ENCODE measurements at regions not wholly inside any gene's neighbourhood (a gene's known extent, or its start where the extent isn't known, plus 50 kb on each side); places are given as distances from the start of the nearest gene placed in this dataset.

DNA sequence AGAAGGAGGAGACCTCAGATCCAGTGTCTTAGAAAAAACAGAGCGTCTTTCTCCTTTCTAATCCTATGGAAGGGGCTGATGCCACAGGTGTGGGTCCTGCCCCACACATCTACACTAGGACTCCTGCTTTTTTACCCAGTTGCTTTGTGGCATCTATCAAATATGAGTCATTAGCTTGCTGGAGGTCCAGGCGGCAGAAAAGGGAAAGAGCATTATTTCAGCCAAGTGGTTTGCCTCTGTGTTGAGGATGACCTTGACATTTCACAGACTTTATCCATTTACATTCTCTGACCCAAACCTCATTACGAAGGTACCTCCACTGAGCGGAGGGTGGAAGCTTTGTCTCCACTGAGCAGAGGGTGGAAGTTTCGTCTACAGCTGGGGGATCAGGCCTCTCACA is 308.4 kb upstream of the KLF6 start:
- in situ Hi-C loops (cut with HindIII; ENCODE audit: low pct_unique_long_range_greater_than_20kb, low sequenced_read_pairs): no loop called here
- no peak for DNase-seq (ENCODE audit: low read depth in 1 of 2, low spot score in 1 of 2)
- no peak for TF ChIP-seq JUND (IDR thresholded peaks at IDR 0.05; ENCODE audit: low read depth)

DNA sequence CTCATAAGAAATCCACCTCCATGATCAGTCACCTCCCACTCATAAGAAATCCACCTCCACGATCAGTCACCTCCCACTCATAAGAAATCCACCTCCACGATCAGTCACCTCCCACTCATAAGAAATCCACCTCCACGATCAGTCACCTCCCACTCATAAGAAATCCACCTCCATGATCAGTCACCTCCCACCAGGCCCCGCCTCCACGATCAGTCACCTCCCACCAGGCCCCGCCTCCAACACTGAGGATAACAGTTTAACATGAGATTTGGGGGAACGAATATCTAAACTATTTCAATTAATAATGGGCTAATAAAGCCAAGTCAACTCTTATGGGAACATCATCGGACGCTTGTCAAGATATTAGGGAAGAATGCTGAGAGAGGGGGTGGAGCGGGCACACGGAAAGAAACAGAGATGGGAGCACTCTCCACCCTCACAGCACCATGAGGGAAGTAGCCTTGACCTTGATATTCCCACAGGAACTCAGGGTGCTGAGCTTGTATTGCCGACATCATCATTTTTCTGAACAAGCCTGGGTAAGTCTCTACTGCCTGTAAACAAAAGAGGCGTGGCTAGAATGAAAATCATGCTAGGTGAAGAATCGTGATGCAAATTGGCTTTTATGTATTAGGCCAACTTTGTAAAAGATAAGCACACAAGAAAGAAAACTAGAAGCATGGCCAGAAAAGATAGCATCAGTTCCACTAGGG is 303.5 kb upstream of the KLF6 start:
- TF ChIP-seq JUND (IDR thresholded peaks at IDR 0.05; ENCODE audit: low read depth): no peak
- in situ Hi-C loops (cut with HindIII; ENCODE audit: low pct_unique_long_range_greater_than_20kb, low sequenced_read_pairs): no loop called here
- no peak for DNase-seq (ENCODE audit: low read depth in 1 of 2, low spot score in 1 of 2)

DNA sequence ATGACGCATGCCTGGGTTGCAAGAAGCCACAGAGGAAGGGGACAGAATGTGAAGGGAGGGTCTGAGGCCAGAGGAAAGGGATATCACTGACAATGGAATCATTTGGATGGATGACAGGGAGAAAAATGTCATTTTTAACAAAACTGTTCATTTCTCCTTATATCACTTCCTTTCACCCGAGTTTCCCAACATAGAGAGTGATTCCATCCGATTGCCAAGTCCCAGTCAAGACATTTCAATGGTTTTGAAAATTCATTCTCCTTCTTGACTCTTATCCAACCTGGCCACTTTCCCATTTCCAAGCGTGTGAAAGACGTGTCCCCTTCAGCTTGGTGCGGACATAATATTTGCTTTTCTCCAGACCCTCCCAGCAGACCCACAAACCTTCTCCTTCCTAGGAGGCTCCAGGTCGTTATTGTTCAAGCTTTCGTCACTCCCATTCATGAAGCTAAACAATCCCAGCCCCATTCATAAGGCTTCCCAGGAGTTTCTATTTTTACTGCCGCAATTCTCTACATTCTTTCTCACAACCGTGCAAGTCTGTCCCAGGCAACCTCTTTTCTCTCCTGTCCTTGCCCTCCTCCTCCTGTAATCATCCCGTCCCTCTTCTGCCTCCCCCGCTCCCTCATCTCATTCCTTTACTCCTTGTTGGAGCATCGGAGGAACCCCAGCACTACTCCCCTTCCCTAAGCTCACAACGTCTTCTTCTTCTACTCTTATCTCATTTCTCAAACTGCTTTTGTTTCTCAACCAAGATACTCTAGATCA is 301.3 kb upstream of the KLF6 start:
- TF ChIP-seq JUND (IDR thresholded peaks at IDR 0.05; ENCODE audit: low read depth): no peak
- no peak for DNase-seq (ENCODE audit: low read depth in 1 of 2, low spot score in 1 of 2)
- in situ Hi-C loops (cut with HindIII; ENCODE audit: low pct_unique_long_range_greater_than_20kb, low sequenced_read_pairs): no loop called here

DNA sequence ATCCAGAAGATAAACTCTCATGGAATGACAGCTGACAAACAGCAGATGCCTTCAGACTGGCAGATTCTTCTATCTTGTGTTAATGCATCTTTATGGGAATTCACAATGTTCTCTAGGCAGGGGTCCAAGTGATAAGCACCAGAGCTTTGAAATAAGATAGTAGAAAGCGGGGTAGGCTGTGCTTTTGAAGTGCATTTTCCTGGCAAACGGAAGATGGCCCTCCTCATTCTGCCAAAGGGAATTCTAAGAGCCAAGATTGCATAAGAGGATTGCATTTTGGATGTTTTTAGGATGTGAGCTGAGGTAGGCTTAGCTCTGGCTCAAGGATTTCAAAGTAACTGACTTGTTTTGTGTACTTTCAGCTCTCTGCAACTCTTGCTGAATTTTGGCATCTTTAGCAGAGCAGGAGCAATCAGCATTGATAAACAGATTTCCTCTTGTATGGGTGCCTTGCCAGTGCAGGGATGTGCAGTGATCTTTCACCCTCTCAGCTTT is 298.5 kb upstream of the KLF6 start:
- in situ Hi-C loops (cut with HindIII; ENCODE audit: low pct_unique_long_range_greater_than_20kb, low sequenced_read_pairs): no loop called here
- DNase-seq (ENCODE audit: low read depth in 1 of 2, low spot score in 1 of 2): no peak
- TF ChIP-seq JUND (IDR thresholded peaks at IDR 0.05; ENCODE audit: low read depth): no peak

DNA sequence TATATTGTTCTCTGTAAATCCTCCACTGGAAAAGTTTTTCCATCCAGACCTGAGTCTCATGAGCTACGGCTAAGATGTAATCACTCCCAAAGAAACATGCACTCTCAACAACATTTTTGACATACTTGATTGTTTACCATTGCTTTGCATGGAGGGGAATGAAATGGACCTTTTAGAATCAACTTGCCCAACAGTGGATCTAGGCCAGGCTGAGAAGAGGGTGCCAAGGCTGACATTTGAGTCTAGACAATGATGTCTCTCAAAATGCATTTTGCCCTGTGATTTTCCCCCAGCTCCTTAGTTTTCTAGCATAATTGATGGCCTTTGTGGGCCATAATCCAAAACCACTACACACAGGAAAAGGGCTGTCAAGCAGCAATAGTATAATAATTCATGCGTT is 297.9 kb upstream of the KLF6 start:
- DNase-seq (ENCODE audit: low read depth in 1 of 2, low spot score in 1 of 2): no peak

DNA sequence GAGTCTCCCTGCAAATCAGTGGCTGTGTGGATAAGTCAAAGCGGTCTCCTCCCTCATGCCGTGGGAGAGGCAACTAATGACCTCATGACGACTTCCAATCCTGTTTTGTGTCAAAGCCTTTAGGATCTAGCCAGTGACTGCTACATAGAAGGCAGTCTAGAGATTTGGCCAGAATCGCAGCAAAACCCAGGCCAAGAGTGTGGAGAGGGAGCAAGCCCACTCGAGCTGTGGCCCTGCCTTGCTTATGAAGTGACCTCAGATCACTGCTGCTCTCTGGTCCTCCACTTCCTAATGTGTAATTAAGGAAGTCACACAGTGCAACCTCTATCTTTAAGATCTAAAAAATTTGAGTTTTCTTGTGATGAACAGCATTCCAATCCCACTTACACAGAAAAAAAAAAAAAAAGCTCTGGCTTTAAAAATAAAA is 296.7 kb upstream of the KLF6 start:
- in situ Hi-C loops (cut with HindIII; ENCODE audit: low pct_unique_long_range_greater_than_20kb, low sequenced_read_pairs): no loop called here
- no peak for DNase-seq (ENCODE audit: low read depth in 1 of 2, low spot score in 1 of 2)
- TF ChIP-seq JUND (IDR thresholded peaks at IDR 0.05; ENCODE audit: low read depth): no peak

More for the DNA sequence above, 297.9 kb upstream of the KLF6 start:
- no peak for TF ChIP-seq JUND (IDR thresholded peaks at IDR 0.05; ENCODE audit: low read depth)
- in situ Hi-C loops (cut with HindIII; ENCODE audit: low pct_unique_long_range_greater_than_20kb, low sequenced_read_pairs): no loop called here

DNA sequence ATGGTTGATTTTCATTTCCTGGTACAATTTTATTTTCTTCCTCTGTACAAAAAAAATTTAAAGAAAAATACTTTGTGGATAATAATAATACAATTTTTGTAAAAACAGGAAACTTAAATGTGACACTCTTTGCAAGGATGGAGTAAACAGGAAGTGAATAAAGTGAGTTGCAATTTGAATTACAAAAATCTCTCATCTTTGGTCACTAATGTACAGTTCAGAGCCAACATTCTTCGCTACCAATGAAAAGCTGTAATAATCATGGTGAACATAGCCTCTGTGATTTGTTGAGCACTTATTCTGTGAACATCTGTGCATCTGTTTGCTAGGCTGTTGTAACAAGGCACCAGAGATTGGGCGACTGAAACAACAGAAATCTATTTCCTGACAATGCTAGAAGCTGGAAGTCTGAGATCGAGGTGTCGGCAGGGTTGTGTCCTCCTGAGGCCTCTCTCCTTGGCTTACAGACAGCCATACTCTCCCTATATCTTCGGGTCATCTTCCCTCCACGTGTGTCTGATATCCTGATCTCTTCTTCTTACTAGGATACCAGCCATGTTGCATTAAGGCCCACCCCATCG is 295.3 kb upstream of the KLF6 start:
- in situ Hi-C loops (cut with HindIII; ENCODE audit: low pct_unique_long_range_greater_than_20kb, low sequenced_read_pairs): no loop called here
- DNase-seq (ENCODE audit: low read depth in 1 of 2, low spot score in 1 of 2): no peak
- no peak for TF ChIP-seq JUND (IDR thresholded peaks at IDR 0.05; ENCODE audit: low read depth)

DNA sequence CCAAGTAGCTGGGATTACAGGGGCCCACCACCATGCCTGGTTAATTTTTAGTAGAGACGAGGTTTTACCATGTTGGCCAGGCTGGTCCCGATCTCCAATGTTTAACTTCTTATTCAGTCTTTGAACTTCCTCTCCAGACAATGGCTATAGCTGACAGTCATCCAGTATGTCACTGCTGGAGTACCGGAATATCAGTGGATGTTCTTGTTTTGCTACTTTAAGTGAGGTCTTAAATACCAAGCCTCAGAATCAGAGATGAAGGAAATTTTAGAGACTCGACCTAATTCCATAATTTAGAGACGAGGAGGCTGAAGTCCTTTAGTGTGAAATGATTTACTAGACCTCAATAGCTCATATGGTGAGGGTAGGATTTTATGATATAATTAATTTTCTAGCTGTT is 294.8 kb upstream of the KLF6 start:
- in situ Hi-C loops (cut with HindIII; ENCODE audit: low pct_unique_long_range_greater_than_20kb, low sequenced_read_pairs): no loop called here

DNA sequence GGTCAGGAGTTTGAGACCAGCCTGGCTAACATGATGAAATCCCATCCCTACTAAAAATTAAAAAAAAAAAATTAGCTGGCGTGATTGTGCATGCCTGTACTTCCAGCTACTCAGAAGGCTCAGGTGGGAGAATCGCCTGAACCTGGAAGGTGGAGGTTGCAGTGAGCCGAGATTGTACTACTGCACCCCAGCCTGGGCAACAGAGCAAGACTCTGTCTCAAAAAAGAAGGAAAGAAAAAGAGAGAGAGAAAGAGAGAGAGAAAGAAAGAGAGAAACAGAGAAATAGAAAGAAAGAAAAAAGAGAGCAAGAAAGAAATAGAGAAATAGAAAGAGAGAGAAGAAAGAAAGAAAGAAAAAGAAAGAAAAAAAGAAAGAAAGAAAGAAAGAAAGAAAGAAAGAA is 292.8 kb upstream of the KLF6 start:
- no peak for TF ChIP-seq JUND (IDR thresholded peaks at IDR 0.05; ENCODE audit: low read depth)
- in situ Hi-C loops (cut with HindIII; ENCODE audit: low pct_unique_long_range_greater_than_20kb, low sequenced_read_pairs): no loop called here
- DNase-seq (ENCODE audit: low read depth in 1 of 2, low spot score in 1 of 2): no peak

More for the DNA sequence above, 294.8 kb upstream of the KLF6 start:
- DNase-seq (ENCODE audit: low read depth in 1 of 2, low spot score in 1 of 2): no peak
- TF ChIP-seq JUND (IDR thresholded peaks at IDR 0.05; ENCODE audit: low read depth): no peak

DNA sequence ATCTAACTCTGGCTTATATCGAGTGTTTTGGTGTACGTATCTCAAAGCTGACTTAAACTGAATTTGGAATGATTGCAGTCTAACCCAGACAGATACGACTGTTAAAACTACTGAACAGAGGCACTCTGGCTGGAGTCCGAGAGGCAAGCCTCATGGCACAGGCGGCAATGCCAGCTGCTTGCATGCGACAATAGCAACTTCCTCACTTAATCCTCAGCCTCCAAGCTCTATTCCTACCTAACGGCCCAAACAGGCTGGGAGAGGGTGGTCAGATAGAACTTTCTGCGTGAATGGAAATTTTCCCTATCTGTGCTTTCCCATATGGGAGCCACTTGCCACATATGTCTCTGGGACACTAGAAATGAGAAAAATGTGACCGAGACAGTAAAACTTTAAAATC is 292.0 kb upstream of the KLF6 start:
- TF ChIP-seq JUND (IDR thresholded peaks at IDR 0.05; ENCODE audit: low read depth): no peak
- no peak for DNase-seq (ENCODE audit: low read depth in 1 of 2, low spot score in 1 of 2)
- in situ Hi-C loops (cut with HindIII; ENCODE audit: low pct_unique_long_range_greater_than_20kb, low sequenced_read_pairs): no loop called here

DNA sequence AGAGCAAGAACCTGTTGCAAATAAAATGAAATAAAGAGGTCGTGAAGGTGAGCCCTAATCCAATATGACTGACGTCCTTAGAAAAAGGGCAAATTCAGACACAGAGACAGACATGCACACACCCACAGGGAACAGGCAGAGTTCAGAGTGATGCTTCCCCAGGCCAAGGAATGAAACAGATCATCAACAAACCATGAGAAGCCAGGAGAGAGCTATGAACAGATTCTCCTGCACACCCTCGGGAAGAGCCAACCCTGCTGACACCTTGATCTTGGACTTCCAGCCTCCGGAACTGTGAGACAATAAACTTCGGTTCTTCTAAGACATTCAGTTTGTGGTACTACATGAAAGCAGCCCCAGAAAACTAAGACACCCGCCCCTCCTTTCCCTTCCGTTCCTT is 290.4 kb upstream of the KLF6 start:
- in situ Hi-C loops (cut with HindIII; ENCODE audit: low pct_unique_long_range_greater_than_20kb, low sequenced_read_pairs): no loop called here

DNA sequence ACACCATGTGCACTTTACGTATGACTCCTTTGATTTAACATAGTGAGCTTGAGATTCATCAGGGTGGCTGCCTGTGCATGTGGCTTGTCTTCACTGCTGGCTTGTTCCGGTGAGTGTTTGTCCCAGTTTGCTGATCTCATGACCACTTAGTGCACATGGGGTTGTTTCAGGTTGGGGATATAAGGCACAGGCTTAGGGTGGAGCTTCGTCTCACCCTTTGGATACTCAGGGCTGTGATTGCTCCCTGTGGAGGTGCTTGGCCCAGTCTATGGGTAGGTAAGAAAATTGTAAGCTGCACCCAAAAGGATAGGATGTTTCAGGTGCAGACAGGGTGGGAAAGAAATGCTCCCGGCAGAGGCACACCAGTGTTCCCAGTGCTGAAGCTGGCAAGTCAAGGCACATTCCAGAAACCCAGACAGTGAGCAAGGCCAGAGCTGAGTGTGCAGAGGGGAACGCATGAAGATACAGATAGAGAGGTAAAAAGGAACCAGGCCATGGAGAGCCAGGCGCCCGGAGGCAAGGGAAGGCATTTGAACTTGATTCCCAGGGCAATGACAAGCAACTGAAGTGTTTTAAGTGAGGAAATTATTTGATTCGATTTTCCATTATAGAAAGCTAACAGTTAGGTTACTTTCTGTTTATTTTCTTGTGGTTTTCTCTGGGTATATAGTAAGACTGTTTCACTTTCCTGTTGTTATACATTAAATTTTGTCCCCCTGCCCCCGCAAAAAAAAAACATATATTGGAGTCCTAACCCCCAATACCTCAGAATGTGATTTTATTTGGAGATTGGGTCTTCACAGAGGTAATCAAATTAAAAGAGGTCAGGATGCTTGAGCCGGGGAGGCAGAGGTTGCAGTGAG is 289.8 kb upstream of the KLF6 start:
- no peak for DNase-seq (ENCODE audit: low read depth in 1 of 2, low spot score in 1 of 2)
- in situ Hi-C loops (cut with HindIII; ENCODE audit: low pct_unique_long_range_greater_than_20kb, low sequenced_read_pairs): no loop called here
- TF ChIP-seq JUND (IDR thresholded peaks at IDR 0.05; ENCODE audit: low read depth): no peak

More for the DNA sequence above, 290.4 kb upstream of the KLF6 start:
- no peak for TF ChIP-seq JUND (IDR thresholded peaks at IDR 0.05; ENCODE audit: low read depth)
- DNase-seq (ENCODE audit: low read depth in 1 of 2, low spot score in 1 of 2): no peak

Data from T47D (cell line).